Posterior vena cava (tissue), 2 donors: ENCODE measurements at regions not wholly inside any gene's neighbourhood (a gene's known extent, or its start where the extent isn't known, plus 50 kb on each side); places are given as distances from the start of the nearest gene placed in this dataset.

ENCODE experiments used
- DNase-seq: peaks from one replicate; pipeline ENCODE4 v3.0.0-alpha.2; 2020; ENCODE audit warnings: low spot score
- intact Hi-C, 2 donors: fragments of 100-400 bp; cut with DNase I; formaldehyde crosslinking; loops; one replicate each; pipeline versions ENCODE4 v1.14.1 to v1.14.2; 2022 to 2023
- donor health status: DM: yes; HTN: yes; CAD: no.
- donor health status: DM: yes; HTN: yes; CAD: no.

DNA sequence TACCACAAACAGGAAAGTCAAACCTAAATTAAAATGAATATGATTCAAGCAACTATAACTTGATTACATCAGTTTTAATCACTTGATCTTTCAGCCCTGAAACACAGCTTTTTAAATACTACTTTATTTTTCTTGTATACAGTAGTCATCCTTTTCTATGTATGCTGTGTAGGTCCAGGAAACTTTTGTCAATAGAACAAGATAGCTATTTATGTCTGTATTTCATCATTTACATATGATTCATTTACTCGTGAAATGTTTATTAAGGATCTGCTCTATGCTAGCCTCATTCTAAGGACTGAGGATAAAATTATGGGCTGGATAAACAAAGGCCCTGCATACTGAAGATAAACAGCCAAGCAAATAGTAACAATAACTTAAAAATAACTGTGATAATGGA, 930.2 kb downstream of the TFAP2A start:
- DNase-seq, result no peak

DNA sequence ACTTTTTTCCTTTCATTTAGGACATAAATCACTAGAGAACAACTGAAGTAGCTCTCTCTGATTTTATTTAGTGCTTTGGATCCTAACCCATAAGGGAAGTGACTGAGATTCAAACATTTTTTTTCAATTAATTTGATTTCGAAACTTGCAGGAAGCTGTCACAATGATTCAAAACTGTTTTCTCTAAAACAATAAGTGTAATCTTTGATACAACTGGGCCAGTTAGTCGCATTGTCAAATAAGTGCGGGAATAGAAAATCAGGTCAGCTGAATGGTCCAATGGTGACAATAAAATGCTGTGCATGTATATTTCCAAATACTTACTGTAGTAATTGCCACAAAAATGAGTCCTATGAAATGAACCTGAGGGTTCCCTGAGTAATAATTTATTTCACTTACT, 930.8 kb downstream of the TFAP2A start:
- intact Hi-C loops, result no loop called here

More for the DNA sequence above, 930.2 kb downstream of the TFAP2A start:
- intact Hi-C loops, result no loop called here

DNA sequence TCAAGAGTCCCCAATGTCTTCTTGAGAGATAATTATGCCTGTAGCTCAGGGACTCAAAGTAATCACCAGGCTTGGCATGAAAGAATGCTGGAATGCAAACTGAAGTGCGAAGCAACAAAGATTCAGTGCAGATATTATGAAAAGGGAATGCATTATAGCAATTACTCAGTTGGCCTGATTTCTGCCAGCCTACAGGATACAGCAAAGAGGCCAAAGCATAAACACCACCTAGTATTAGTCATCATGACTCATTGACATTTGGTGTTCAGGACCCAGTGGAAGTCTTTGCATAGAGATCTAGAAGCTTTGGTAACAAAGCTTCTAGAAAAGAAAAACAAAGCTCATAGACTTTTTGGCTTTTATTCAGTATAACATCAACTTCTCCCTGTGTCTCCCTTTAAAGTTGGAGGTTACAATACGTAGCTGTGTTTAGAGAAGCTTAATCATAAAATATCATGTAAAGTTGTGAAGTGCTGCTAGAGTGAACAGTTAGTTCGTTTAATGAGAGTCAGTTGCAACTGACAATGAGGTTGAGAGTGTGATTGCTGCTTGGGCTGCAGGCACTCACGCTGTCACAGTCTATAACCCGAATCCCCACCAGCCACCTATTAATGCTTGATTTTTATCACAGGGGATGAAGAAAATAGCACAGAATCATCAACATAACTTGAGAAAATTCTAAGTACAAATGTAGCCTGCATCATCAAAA, 932.7 kb downstream of the TFAP2A start:
- intact Hi-C loops, result no loop called here
- DNase-seq, result no peak

More for the DNA sequence above, 930.8 kb downstream of the TFAP2A start:
- DNase-seq, result no peak

DNA sequence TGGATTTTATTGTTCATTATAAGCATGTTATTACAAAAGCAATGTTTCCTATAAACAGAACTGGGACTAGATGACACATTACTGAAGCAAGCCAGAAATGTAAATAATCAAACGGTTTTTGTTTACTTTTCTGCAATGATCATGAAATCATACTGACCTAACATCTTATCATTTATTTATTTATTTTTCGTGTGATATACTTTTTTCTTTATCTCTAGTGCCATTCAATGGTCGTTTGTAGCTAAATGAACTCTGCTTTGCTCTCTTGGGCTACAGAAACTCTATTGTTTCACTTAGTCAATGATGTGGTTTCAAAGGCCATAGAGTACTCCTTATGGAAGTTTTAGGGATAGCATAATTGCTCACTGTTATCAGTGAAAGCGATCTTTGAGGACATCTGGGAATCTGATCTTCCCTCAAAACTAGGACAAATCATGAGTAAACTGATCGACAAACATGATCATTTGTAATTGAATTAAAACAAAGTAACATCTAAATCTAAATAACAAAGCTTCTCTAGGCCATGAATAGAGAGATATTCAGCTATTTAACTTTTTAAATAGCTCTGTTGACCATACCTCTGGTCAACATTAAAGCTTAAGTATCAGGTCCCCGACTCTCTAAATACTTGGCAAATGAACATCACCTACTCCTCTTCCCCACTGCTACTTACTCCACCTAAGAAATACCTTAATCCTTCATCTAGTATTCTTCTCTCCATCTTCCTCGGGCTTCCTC, 933.4 kb downstream of the TFAP2A start:
- DNase-seq, result no peak
- intact Hi-C loops, result no loop called here

DNA sequence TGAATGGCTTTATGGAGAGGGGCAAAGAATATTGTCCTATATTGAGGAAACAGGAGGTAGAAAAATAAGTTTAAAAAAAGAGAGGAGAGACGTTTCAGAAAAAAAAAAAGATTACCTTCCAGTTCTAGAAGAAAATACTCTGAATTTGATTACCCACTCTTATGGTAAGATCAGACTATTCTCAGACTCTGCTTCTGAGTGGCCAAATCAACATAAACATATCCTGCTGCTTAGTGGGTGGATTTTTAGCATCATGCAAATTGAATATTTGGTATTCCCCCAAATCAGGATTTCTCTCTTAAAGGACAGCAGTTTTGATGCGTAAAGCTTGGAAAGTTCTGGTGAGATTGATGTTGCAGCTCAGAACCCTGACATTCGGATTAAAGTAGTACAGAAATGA, 946.6 kb downstream of the TFAP2A start:
- no peak for DNase-seq

DNA sequence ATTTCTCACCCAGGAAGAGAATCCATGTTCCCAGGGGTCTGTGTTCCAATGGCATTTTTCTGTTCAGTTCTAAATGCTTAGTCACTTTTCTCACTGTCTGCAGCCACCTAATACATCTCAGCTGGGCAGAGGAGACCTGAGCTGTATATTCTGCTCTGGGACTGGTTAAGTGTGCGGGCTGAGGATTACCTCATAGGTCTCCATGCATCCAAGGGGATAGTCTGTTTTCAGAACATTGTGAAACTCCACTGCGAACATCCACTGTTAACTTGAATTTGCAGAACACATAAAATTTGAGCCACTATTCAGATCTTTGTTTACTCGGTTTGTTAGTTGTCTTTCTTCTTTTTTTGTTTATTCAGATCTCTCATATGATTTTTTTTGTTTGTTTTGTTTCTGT, 947.1 kb downstream of the TFAP2A start:
- DNase-seq, result no peak

More for the DNA sequence above, 946.6 kb downstream of the TFAP2A start:
- intact Hi-C loops, result no loop called here

DNA sequence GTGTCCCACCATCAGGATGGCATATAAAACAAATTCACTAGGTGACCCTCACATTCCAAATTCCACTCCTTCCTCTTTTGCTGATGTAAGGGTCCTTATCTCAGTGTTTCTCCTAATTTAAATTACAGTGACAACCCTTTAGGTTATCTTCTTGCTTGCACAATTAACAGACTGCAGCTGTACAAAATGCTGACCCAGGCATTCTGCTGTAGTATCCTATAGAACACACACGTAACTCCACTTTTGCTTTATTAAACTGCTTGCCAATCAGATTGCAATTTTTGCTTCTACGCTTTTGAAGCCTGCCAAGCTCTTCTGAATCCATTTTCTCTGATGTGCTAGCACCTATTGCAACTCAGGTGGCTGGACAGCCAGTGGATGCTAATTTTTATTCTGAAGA, 950.3 kb downstream of the TFAP2A start:
- DNase-seq, result no peak
- intact Hi-C loops, result no loop called here

More for the DNA sequence above, 947.1 kb downstream of the TFAP2A start:
- intact Hi-C loops, result no loop called here

DNA sequence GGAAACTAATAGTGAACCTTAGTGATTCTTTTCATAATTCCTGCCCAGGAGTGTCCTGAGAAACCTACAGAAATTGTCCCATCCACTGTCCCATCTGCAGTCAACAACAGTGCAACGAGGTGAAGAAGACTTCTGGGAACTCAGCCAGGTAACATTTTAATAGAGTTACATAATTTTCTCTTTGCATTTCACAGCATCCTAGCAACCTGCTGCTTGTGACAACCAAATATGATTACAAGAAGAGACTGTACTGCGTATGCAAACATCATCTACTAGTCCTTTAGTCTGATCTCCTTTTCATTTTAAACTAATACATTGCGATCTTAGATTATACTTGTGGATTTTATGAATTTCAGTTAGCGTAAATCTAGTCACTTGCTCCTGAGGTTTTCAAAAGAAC, 951.6 kb downstream of the TFAP2A start:
- DNase-seq, result no peak
- intact Hi-C loops, result no loop called here

DNA sequence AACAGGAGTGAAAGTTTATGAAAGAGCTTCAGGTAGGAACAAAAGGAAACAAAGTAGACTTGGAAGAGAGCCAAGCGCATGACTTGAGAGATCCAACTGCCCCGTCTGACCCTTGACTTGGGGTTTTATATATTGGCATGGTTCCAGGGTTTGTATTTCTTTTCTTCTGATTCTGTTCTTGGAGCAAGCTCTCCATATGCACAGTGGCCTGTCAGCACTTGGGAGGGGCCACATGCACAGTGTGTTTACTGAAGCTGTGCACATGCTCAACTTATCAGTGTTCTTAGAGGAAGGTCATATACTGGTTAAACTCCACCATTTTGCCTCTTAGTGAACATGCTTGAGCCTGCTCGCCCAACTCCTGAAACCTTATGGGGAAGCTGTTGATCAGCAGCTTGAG, 953.7 kb downstream of the TFAP2A start:
- intact Hi-C loops, result no loop called here
- DNase-seq, result no peak

DNA sequence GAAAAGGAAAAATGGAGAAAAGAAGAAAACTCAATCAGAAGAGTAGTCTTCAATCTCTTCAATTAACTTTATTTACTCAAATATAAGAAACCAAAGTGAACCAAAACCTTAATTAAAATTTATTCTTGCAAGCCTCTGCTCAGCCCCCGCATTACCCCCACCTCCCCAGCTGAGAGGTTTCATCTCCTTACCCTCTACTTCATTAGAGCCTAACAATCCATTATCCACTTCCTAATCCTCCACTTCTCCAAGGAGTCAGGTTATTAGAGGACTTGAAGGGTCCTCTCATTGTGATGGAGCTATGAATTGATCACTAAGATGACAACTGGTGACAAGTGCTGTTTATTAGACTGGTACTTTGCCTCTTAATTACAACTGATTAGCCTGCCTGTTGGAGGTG, 956.5 kb downstream of the TFAP2A start:
- intact Hi-C loops, result no loop called here
- no peak for DNase-seq

DNA sequence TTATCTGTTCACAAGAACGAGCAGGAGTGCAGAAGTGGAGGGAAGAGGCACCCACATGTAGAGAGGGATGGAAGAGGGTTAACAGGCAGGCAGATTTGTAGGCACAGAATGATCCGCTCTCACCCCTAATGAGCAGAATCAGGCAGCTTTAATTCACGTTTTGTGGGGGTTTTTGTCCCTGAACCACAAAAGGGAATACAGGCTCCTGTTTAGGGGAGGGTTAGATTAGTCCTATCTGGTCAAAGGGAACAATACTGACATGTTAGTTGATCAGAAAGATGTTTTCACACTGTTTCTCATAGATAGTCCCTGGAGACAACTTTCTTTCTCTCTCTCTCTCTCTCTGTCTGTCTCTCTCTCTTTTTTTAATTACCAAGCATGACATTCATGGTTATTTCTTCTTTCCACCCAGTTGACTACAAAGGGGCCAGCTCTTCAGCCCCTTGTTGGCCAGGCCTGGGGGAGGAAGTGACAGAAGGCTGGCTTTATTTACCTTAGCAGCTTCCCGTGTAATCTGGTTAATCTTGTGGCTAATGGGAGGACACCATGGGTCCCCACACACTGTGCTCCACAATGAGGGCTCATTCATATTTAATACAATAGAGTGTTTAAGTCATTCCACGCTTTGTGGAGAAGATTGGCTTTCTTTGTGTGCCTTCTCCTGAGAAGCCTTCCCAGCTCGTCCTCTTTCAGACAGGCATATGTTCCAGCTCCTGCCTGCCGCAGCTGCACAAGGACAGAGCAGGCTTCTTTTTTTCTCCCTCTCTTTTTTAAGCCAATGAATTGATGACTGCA, 958.8 kb downstream of the TFAP2A start:
- intact Hi-C loops, result no loop called here
- DNase-seq, result no peak

DNA sequence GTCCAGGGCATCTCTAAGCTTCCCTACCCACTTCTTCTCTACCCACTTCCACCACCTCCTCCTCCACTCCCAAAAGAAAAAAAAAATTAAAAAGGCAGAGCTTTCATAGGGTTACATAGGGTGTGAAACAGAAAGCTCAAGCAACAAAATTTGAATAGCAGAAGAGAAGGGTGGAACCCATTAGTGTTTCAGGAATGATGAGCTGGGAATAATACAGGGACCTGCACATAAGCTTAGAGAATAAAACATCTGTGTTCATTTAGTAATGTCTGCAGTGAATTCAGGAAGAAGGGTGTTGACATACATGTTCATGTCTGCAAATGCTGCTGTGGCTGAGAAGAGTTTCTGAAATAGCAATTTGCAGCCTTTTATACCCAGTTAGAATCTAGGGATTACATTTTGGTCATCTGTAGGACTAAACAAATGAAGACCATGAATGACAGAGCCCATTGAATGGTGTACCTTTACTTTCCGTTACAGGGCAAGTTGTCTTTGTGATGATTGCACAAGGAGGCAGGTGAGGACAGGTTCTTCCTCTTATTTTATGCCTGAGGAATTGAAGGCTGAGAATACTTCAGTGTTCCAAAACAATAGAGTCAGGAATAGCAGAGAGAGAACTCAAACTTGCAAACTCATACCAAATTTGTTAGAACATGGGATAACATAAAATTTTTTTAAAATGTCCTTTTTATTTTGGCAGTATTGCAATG, 975.1 kb downstream of the TFAP2A start:
- DNase-seq, result no peak
- intact Hi-C loops, result no loop called here

DNA sequence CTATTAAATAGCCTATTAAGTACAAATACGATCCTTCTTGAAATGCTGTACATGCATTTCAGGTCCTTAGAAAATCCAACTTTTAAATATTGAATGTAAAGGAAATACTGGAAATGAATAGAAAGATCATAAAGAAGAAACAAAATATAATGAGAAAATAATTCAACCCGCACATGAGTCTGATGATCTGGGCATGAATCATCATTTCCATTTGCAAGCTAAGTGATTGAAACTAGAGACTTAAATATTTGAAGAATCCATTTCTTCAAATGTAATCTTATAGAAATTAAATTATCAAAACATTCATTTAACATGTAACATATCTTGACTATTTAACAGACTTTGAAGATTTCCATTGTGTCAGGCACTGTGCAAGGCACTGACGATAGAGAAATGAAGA, 977.0 kb downstream of the TFAP2A start:
- no peak for DNase-seq
- intact Hi-C loops, result no loop called here

DNA sequence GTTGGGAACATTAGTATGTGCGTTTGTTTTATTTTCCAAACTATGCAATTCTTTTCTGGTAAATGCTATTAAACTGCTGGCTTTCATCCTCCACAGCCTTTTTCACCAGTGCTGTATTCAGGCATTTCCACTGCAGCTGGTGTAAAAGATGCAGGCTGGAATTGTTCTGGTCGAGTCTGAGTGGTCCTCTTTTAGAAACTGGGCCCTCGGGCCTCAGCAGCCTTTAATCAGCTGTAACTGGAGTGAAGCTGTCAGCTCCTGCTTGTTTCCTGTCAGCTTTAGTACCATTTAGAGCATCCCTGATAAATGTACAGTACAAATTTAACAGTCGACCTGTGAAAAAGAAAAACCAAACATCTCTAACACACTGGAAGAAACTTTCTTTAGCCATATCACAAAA, 979.6 kb downstream of the TFAP2A start:
- intact Hi-C loops, result no loop called here
- DNase-seq, result no peak

DNA sequence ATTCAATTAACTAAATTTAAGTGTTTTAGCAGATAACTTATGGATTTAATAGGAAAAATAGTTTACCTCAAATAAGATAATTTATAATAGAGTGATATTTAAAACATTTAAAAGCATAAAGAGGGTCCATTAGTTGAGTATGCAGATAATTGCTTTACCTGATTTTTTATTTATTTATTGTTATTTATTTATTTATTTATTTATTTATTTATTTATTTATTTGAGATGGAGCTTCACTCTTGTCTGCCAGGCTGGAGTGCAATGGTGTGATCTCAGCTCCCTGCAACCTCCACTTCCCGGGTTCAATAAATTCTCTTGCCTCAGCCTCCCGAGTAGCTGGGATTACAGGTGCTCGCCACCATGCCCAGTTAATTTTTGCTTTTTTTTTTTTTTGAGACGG, 982.9 kb downstream of the TFAP2A start:
- intact Hi-C loops, result no loop called here
- no peak for DNase-seq

DNA sequence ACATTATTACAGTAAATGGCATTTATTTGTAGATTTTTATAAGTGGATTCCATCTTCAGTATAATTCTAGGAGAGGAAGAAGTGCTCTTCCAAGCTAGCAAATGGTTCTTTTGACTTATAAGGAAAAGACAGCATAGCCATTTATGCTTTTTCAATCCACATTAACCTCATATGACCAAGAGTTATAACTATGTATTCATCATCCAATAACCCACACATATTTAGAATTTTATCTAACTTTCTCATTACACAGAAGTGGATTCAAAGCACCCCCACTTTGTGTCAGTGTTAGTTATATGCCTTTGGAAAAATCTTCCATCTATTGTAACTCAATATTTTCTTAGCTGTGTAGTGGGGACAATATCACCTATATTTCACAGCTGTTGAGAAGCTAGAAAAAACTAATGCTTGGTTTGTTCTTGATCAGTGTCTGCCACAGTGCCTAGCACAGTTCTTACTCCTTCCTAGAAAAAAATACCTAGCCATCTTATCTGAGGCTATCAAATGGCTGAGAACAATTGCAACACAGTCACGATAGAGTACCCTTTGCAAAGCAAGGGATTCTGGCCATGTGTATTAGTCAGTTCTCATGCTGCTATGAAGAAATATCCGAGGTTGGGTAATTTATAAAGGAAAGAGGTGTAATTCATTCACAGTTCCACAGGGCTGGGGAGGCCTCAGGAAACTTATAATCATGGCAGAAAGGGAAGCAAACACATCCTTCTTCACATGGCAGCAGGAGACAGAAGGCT, 986.3 kb downstream of the TFAP2A start:
- DNase-seq, result no peak
- intact Hi-C loops, result no loop called here

DNA sequence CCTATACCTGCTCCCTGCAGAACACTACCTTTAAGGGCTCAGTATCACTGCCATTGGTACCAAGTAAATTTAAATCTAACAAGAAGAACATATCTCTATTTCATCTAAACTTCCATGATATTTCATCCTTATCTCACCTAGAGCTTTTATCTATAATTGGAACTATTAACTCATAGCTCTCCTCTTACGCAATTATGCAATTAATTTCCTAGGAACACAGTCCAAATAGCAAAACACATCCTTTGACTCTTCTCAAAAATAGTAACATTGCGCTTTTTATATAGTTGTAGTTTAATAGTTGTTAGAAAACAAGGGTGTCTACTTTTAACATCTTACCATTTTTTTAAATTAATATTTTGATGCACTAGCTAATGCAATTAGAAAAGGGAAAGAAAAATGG, 986.8 kb upstream of the SLC35B3 start:
- intact Hi-C loops, result no loop called here

DNA sequence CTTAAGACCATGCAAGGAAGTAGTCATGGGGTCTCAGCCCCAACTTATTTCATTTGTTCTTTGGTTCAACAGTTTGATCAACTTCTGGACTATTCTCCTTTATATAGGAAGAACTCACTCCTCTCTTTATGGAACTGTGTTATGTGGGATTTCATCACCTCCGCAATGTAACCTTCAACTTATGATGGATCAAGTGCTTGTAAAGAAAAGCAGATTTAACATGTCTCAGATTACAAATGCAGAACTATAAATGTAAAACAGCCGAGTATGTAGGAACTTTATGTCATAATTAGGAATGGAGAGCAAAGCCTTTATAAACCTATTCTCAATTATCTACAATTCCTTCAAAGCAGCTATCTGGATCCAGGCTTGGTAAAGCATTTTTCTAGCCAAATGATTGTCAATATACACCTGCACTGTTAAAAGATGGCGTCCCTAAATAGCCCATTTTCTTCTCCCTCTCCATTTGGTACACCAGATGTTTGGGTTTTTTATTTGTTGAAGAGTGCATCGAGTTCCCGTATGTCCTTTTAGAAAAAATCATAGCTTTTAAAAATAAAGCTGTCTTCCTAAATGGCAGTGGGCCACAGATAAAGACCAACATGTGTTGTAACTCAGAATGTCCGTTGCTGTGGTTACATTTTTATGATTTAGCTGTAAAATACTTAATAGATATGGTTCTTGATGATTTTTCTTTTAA, 985.1 kb upstream of the SLC35B3 start:
- no peak for DNase-seq
- intact Hi-C loops, result no loop called here

More for the DNA sequence above, 986.8 kb upstream of the SLC35B3 start:
- no peak for DNase-seq
